ENCODE measurements at regions not wholly inside any gene's neighbourhood (a gene's known extent, or its start where the extent isn't known, plus 50 kb on each side); places are given as distances from the start of the nearest gene placed in this dataset.

GRCh38 chr4:58063404-58064160, 953.4 kb upstream of the IGFBP7 start (continued):
- no peak for TF ChIP-seq E2F8 (IDR thresholded peaks at IDR 0.05; ENCODE audit: low read depth, partially characterized antibody)
- no peak for TF ChIP-seq CUX1 (IDR thresholded peaks at IDR 0.05; ENCODE audit: insufficient replicate concordance, low read depth, low read length)
- no peak for TF ChIP-seq SPI1 (IDR thresholded peaks at IDR 0.05; ENCODE audit: borderline replicate concordance, insufficient read depth, low read depth, low read length)
- no peak for TF ChIP-seq RELB (IDR thresholded peaks at IDR 0.05; ENCODE audit: low read depth)
- no peak for TF ChIP-seq EGR1 (IDR thresholded peaks at IDR 0.05; ENCODE audit: borderline replicate concordance in 1 of 2, low read depth in 2 of 2, low read length in 2 of 2)
- no peak for TF ChIP-seq PAX8 (IDR thresholded peaks at IDR 0.05)
- no peak for TF ChIP-seq HDAC6 (IDR thresholded peaks at IDR 0.05; ENCODE audit: unreplicated experiment)
- no peak for TF ChIP-seq HDGF (IDR thresholded peaks at IDR 0.05)
- no peak for TF ChIP-seq SIX5 (IDR thresholded peaks at IDR 0.05; ENCODE audit: low read depth, low read length, severe bottlenecking)
- TF ChIP-seq SMAD1 (IDR thresholded peaks at IDR 0.05; ENCODE audit: low read depth, partially characterized antibody) = no peak
- no peak for TF ChIP-seq NBN (IDR thresholded peaks at IDR 0.05)
- no peak for TF ChIP-seq ASH2L (IDR thresholded peaks at IDR 0.05; ENCODE audit: borderline replicate concordance, low read depth)
- no peak for TF ChIP-seq MXI1 (IDR thresholded peaks at IDR 0.05; ENCODE audit: low read depth, low read length)
- no peak for TF ChIP-seq E2F4 (IDR thresholded peaks at IDR 0.05; ENCODE audit: low read depth, low read length)

Measured in GM12878 (cell line).